ENCODE measurements at regions not wholly inside any gene's neighbourhood (a gene's known extent, or its start where the extent isn't known, plus 50 kb on each side); places are given as distances from the start of the nearest gene placed in this dataset.

GRCh38 chr9:99436616-99437015 is 214.5 kb downstream of the SEC61B start:
- no peak for TF ChIP-seq CHD7 (IDR thresholded peaks at IDR 0.05; ENCODE audit: insufficient replicate concordance, low read length)
- no peak for TF ChIP-seq EP300 (IDR thresholded peaks at IDR 0.05; ENCODE audit: borderline replicate concordance in 1 of 2, low read depth in 2 of 2, low read length in 2 of 2)
- TF ChIP-seq GABPA (IDR thresholded peaks at IDR 0.05; ENCODE audit: borderline replicate concordance, insufficient read depth, low read length): no peak
- no peak for TF ChIP-seq POLR2A (IDR thresholded peaks at IDR 0.05; ENCODE audit: control extremely low read depth in 1 of 2, low read depth in 2 of 2, low read length in 2 of 2)
- TF ChIP-seq CTCF (IDR thresholded peaks at IDR 0.05; ENCODE audit: control extremely low read depth in 1 of 3, insufficient read depth in 1 of 3, low read depth in 1 of 3, low read length in 3 of 3): no peak
